ENCODE measurements at regions not wholly inside any gene's neighbourhood (a gene's known extent, or its start where the extent isn't known, plus 50 kb on each side); places are given as distances from the start of the nearest gene placed in this dataset.

- no peaks in the 10 kb centered on the region for H3K36me3 ChIP-seq (ENCODE audit: insufficient read depth, low read length)
- H3K27me3 ChIP-seq (ENCODE audit: insufficient read depth, low read length): peaks cover 6% of the 10 kb centered on the region
- no peak overlapping the region for H3K4me3 ChIP-seq (ENCODE audit: low read length)
- H3K9me3 ChIP-seq (ENCODE audit: low read length): no peaks in the 10 kb centered on the region
- H2AFZ ChIP-seq (ENCODE audit: low read depth, low read length): no peak overlapping the region
- no peaks in the 10 kb centered on the region for H3K4me1 ChIP-seq (ENCODE audit: insufficient read depth, low read length)
These were observed 74.1 kb upstream of the NECTIN1 start for GRCh38 chr11:119803139-119803538.

DNA sequence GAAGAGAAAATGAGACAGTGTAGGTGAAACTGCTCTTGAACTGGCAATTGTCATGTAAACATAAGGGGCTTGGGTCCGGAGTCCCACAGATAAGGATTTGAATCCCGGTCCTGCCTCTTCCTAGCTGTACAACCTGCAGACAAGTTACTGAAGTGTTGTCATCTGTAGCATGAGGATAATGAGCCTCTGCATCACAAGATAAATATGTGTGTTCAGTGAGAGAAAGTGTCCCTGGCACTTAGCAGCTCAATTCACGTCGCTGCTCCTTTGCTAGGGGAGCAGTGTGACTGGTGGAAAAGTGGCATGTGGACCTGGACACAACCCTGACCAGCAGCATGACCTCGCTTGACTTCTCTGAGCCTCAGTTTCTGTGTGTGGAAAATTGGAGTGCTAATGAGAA is 73.7 kb upstream of the NECTIN1 start:
- Histone ChIP-seq H3K27me3 (ENCODE audit: insufficient read depth, low read length) (peaks cover 6% of the 10 kb centered on the region), H3K4me1 (ENCODE audit: insufficient read depth, low read length) (peaks cover 2% of the 10 kb centered on the region), H3K9me3 (ENCODE audit: low read length) (no peaks in the 10 kb centered on the region), H3K36me3 (ENCODE audit: insufficient read depth, low read length) (no peaks in the 10 kb centered on the region), H3K4me3 (ENCODE audit: low read length) (no peak overlapping the region), H2AFZ (ENCODE audit: low read depth, low read length) (no peak overlapping the region)

DNA sequence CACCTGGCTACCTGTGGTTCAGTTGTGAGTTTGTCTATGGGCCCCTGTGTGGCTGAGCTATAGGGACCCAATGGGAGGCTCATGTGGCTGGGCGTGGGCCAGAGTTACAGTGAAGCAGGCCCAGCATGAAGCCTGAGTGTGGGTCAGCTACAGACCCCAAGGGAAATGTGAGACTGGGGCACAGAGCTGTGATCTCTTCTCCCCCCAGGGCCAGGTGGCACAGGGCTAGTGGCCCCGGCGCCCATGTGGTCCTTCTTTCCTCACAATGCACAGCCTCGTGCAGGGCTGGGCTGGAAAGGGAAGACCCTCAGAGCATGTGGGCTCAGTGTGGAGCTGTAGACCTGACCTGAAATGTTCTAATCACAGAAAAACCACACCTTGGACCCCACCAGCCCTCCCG is 71.6 kb upstream of the NECTIN1 start:
- no peak overlapping the region for H2AFZ ChIP-seq (ENCODE audit: low read depth, low read length)
- H3K27me3 ChIP-seq (ENCODE audit: insufficient read depth, low read length): peaks cover 4% of the 10 kb centered on the region
- peaks cover 16% of the 10 kb centered on the region for H3K4me1 ChIP-seq (ENCODE audit: insufficient read depth, low read length)
- no peaks in the 10 kb centered on the region for H3K9me3 ChIP-seq (ENCODE audit: low read length)
- H3K4me3 ChIP-seq (ENCODE audit: low read length): no peak overlapping the region
- H3K36me3 ChIP-seq (ENCODE audit: insufficient read depth, low read length): no peaks in the 10 kb centered on the region

DNA sequence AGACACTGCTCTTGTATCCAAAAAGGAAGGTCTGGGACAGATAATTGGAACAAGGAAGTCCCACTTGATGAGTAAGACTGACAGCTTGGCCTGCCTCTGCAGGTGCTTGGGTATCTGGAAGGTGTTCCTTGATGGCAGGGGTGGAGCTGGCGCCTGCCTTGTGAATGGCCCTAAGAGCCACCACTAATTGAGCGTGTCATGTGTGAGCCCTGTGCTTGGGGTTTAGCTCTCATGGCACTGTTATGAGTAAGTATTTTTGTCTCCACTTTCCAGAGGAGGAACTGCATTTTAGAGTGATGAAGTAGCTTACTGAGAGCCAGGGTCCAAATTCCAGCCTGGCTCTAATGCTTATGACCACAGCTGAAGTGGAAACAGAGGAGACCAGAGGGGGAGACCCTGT is 71.2 kb upstream of the NECTIN1 start:
- Histone ChIP-seq H2AFZ (ENCODE audit: low read depth, low read length) (no peak overlapping the region), H3K27me3 (ENCODE audit: insufficient read depth, low read length) (peaks cover 4% of the 10 kb centered on the region), H3K4me1 (ENCODE audit: insufficient read depth, low read length) (peaks cover 20% of the 10 kb centered on the region), H3K4me3 (ENCODE audit: low read length) (no peak overlapping the region), H3K36me3 (ENCODE audit: insufficient read depth, low read length) (no peaks in the 10 kb centered on the region), H3K9me3 (ENCODE audit: low read length) (no peaks in the 10 kb centered on the region)

GRCh38 chr11:119798656-119799055 is 69.7 kb upstream of the NECTIN1 start:
- Histone ChIP-seq H2AFZ (ENCODE audit: low read depth, low read length) (no peak overlapping the region), H3K27me3 (ENCODE audit: insufficient read depth, low read length) (peaks cover 3% of the 10 kb centered on the region), H3K36me3 (ENCODE audit: insufficient read depth, low read length) (no peaks in the 10 kb centered on the region), H3K4me1 (ENCODE audit: insufficient read depth, low read length) (peaks cover 20% of the 10 kb centered on the region), H3K4me3 (ENCODE audit: low read length) (no peak overlapping the region), H3K9me3 (ENCODE audit: low read length) (no peaks in the 10 kb centered on the region)

DNA sequence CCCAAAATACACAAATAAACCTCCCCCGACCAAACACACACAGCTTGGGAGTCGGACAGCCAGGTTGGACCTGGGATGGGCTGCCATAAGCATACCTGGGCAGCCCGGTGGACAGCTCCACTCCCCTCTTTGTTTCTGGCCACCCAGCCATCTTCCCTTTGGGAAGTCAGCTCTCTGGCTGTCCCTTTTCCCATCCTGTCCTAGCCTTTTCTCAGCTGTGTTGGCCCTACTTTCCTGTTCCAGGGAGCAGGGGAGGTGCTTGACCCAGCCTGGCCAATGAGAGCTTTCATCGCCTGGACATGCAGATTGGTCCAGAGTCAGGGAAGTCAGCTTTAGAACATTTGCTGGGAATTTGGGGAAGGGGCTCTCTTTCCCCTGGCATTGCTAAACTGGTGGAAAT is 68.7 kb upstream of the NECTIN1 start:
- H3K27me3 ChIP-seq (ENCODE audit: insufficient read depth, low read length): peaks cover 3% of the 10 kb centered on the region
- no peaks in the 10 kb centered on the region for H3K36me3 ChIP-seq (ENCODE audit: insufficient read depth, low read length)
- H3K4me1 ChIP-seq (ENCODE audit: insufficient read depth, low read length): peaks cover 20% of the 10 kb centered on the region
- no peak overlapping the region for H3K4me3 ChIP-seq (ENCODE audit: low read length)
- peak overlapping the region; percentile 52 for H2AFZ ChIP-seq (ENCODE audit: low read depth, low read length)
- H3K9me3 ChIP-seq (ENCODE audit: low read length): no peaks in the 10 kb centered on the region

DNA sequence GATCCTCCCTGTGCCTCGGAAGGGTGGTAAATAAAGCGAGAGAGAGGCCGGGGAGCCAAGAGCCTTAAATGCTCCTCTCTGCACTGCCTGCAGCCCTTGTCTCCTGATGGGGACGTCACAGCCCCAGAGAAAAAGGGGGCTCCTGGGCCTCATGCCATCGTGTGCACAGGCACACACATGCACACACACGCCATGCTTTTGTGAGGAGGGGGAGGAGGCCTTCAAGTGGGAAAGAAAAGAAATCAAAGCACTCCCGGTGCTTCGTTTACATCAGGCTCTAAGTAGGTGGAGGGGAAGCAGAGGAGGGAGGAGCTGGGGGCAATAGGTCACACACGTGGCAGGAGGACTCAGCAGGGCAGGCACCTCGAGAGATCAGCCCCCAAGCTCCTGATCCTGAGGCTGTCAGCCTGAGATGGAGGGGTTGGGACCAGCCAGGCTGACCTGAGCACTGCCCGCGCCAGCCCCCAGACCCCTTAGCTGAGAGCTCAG is 68.2 kb upstream of the NECTIN1 start:
- Histone ChIP-seq H3K27me3 (ENCODE audit: insufficient read depth, low read length) (peaks cover 3% of the 10 kb centered on the region), H3K36me3 (ENCODE audit: insufficient read depth, low read length) (no peaks in the 10 kb centered on the region), H3K4me1 (ENCODE audit: insufficient read depth, low read length) (peaks cover 20% of the 10 kb centered on the region), H2AFZ (ENCODE audit: low read depth, low read length) (peak overlapping the region; percentile 52), H3K9me3 (ENCODE audit: low read length) (no peaks in the 10 kb centered on the region), H3K4me3 (ENCODE audit: low read length) (no peak overlapping the region)

- no peaks in the 10 kb centered on the region for H3K9me3 ChIP-seq (ENCODE audit: low read length)
- H3K27me3 ChIP-seq (ENCODE audit: insufficient read depth, low read length): peaks cover 5% of the 10 kb centered on the region
- no peaks in the 10 kb centered on the region for H3K36me3 ChIP-seq (ENCODE audit: insufficient read depth, low read length)
- peak overlapping the region; percentile 52 for H2AFZ ChIP-seq (ENCODE audit: low read depth, low read length)
- peaks cover 20% of the 10 kb centered on the region for H3K4me1 ChIP-seq (ENCODE audit: insufficient read depth, low read length)
- H3K4me3 ChIP-seq (ENCODE audit: low read length): no peak overlapping the region
These were observed 67.5 kb upstream of the NECTIN1 start for GRCh38 chr11:119796363-119797060.

- Histone ChIP-seq H3K9me3 (ENCODE audit: low read length) (no peaks in the 10 kb centered on the region), H2AFZ (ENCODE audit: low read depth, low read length) (no peak overlapping the region), H3K4me3 (ENCODE audit: low read length) (no peak overlapping the region), H3K4me1 (ENCODE audit: insufficient read depth, low read length) (peaks cover 20% of the 10 kb centered on the region), H3K36me3 (ENCODE audit: insufficient read depth, low read length) (no peaks in the 10 kb centered on the region), H3K27me3 (ENCODE audit: insufficient read depth, low read length) (peaks cover 9% of the 10 kb centered on the region)
These were observed 66.7 kb upstream of the NECTIN1 start for GRCh38 chr11:119795690-119796089.

DNA sequence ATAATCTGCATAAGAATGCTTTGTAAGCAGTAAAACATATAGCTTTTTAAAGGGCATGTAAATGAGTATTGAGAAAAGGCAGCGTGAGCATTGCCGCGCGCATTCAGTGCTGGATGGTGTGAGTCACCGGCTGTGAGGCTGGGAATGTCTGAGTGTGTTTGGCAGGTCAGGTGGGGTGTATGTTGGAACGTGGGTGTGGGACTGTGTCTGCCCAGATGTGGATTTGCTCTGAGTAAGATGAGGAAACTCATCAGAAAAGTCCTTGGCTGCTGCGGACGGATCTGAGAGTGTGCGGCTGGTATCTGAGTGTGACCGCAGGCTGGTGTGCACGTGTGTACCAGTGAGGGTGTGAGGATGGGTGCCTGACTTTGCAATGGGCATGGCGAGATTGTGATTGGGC is 66.2 kb upstream of the NECTIN1 start:
- Histone ChIP-seq H2AFZ (ENCODE audit: low read depth, low read length) (no peak overlapping the region), H3K4me3 (ENCODE audit: low read length) (no peak overlapping the region), H3K4me1 (ENCODE audit: insufficient read depth, low read length) (peaks cover 20% of the 10 kb centered on the region), H3K36me3 (ENCODE audit: insufficient read depth, low read length) (no peaks in the 10 kb centered on the region), H3K27me3 (ENCODE audit: insufficient read depth, low read length) (peaks cover 12% of the 10 kb centered on the region), H3K9me3 (ENCODE audit: low read length) (no peaks in the 10 kb centered on the region)

DNA sequence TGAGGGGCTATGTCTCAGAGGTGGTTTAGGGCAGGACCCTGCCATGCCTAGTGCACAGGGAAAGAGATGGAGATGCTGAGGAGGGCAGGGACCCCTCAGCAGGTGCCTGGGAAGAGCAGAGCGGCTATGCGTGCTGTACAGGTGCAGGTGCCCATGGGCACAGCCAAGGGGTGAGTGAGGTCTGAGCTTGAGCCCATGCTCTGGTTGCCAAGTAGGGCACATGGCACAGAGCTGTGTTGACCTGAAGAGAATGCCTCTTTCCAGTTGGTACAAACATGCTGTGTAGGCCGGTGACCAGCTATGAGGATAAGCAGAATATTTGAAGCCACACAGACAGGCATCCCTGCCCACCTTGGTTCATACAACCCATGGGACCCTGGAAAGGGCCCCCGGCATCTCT is 65.8 kb upstream of the NECTIN1 start:
- H3K27me3 ChIP-seq (ENCODE audit: insufficient read depth, low read length): peaks cover 15% of the 10 kb centered on the region
- H3K36me3 ChIP-seq (ENCODE audit: insufficient read depth, low read length): no peaks in the 10 kb centered on the region
- H2AFZ ChIP-seq (ENCODE audit: low read depth, low read length): no peak overlapping the region
- peaks cover 20% of the 10 kb centered on the region for H3K4me1 ChIP-seq (ENCODE audit: insufficient read depth, low read length)
- no peaks in the 10 kb centered on the region for H3K9me3 ChIP-seq (ENCODE audit: low read length)
- H3K4me3 ChIP-seq (ENCODE audit: low read length): no peak overlapping the region

GRCh38 chr11:119794141-119794665 is 65.2 kb upstream of the NECTIN1 start:
- Histone ChIP-seq H3K4me3 (ENCODE audit: low read length) (no peak overlapping the region), H2AFZ (ENCODE audit: low read depth, low read length) (no peak overlapping the region), H3K9me3 (ENCODE audit: low read length) (no peaks in the 10 kb centered on the region), H3K27me3 (ENCODE audit: insufficient read depth, low read length) (peaks cover 16% of the 10 kb centered on the region), H3K36me3 (ENCODE audit: insufficient read depth, low read length) (no peaks in the 10 kb centered on the region), H3K4me1 (ENCODE audit: insufficient read depth, low read length) (peaks cover 20% of the 10 kb centered on the region)

DNA sequence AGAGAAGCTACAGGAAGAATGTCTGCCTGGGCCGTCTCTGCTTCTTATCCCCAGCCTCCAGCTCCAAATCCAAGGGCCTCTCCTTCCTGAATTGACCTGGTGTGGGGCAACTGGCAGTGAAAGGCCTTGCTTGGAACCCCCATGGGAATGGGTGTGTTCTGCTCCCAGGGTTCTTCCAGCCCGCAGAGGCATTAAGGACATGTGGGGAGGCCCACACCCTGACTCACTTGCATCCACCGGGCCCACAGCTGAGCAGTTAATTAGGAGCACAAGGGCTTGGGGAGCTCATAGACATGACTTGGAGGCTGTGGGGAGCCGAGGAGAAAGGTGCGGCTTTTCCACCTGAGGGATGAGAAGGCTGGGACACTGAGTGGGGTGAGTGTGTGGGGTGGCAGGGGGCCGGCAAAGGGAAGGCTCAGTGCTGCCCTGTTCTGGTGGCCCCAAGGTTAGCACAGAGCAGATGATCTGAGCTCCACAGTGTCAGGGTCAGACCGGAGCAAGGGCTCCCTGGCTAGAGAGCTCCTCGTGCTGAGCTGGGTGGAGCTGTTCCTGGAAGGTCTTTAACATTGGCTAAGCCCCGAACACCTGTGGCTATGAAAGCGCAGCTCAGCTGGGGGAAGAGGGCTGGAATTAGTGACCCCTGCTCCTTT is 64.5 kb upstream of the NECTIN1 start:
- Histone ChIP-seq H2AFZ (ENCODE audit: low read depth, low read length) (no peak overlapping the region), H3K27me3 (ENCODE audit: insufficient read depth, low read length) (peaks cover 16% of the 10 kb centered on the region), H3K4me1 (ENCODE audit: insufficient read depth, low read length) (peaks cover 20% of the 10 kb centered on the region)

More for the DNA sequence above, 64.5 kb upstream of the NECTIN1 start:
- Histone ChIP-seq H3K4me3 (ENCODE audit: low read length) (no peak overlapping the region), H3K9me3 (ENCODE audit: low read length) (no peaks in the 10 kb centered on the region), H3K36me3 (ENCODE audit: insufficient read depth, low read length) (no peaks in the 10 kb centered on the region)
